AG09319 (cell line): ENCODE measurements at regions not wholly inside any gene's neighbourhood (a gene's known extent, or its start where the extent isn't known, plus 50 kb on each side); places are given as distances from the start of the nearest gene placed in this dataset.
"Not testable (repeated sequence)": the region's sequence is repeated elsewhere in the genome, so short reads cannot be mapped to it uniquely, and the experiment has no call there.

Experiments used
- DNase-seq: peaks from one replicate; pipeline ENCODE4 v3.0.0-alpha.2; 2010; ENCODE audit warnings: low read depth; ENCODE audit errors: extremely low read depth
- CTCF ChIP-seq: IDR thresholded peaks from 2 replicates; pipeline ENCODE4 v1.5.1; 2011; ENCODE audit warnings: low read depth, mild to moderate bottlenecking, inconsistent platforms, low read length, moderate library complexity

DNA sequence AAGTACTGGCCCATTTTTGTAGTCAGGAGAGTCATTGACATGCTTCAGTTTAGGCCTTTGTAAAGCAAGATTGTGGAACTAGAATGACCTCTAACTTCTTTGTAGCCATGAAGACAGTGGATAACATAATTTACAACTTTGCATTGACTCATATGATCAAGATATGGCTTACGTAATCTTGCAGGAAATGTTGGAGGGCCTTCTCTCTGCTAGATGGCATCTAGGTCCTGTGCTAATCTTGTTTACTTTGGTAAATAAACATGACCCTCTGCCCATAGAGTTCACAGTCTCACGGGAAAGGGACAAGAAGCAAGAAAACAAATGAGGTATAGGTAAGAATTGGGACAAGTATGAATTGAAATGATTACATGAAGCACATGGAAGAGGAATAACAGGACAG is 355.2 kb upstream of the ARID1B start:
- no peak for DNase-seq
- TF ChIP-seq CTCF = no peak

- DNase-seq = not testable (repeated sequence)
Observed at GRCh38 chr6:156421301-156421700, 355.9 kb upstream of the ARID1B start.

GRCh38 chr6:156420172-156420993 is 356.8 kb upstream of the ARID1B start:
- no peak for TF ChIP-seq CTCF
- no peak for DNase-seq

DNA sequence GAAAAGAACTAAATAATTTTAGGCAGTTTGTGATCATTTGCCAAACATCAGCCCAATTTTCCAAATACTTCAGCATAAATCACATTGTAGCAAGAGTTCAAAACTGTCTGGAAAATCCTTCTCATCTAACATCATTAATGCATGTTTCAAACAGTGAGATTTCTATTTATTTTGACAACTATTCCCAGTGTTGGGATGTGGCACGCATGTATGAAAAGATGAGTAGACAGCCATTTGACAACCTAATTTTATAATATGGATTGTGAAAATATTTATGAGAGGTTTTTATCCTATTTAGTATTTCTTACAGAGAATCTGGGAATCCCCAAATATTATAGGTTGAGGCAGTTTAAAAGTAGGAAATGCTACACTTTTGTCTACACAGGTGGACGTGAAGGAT is 357.6 kb upstream of the ARID1B start:
- no peak for DNase-seq
- TF ChIP-seq CTCF = no peak

GRCh38 chr6:156418253-156418652 is 358.9 kb upstream of the ARID1B start:
- TF ChIP-seq CTCF = no peak
- no peak for DNase-seq

GRCh38 chr6:156416391-156416790 is 360.8 kb upstream of the ARID1B start:
- no peak for DNase-seq
- no peak for TF ChIP-seq CTCF

GRCh38 chr6:156413154-156413553 is 364.0 kb upstream of the ARID1B start:
- no peak for DNase-seq
- no peak for TF ChIP-seq CTCF

GRCh38 chr6:156410649-156411048 is 366.5 kb upstream of the ARID1B start:
- no peak for DNase-seq
- TF ChIP-seq CTCF = no peak
